Effector CD4-positive, alpha-beta T cell (primary cell): ENCODE measurements at regions not wholly inside any gene's neighbourhood (a gene's known extent, or its start where the extent isn't known, plus 50 kb on each side); places are given as distances from the start of the nearest gene placed in this dataset.

Source experiments
- DNase-seq: peaks from one replicate; pipeline ENCODE4 v3.0.0-alpha.2; 2020

GRCh38 chr16:66315210-66315825 lies 51.2 kb upstream of the CDH5 start:
- peak; percentile 36 for DNase-seq

- DNase-seq: no peak
Observed at GRCh38 chr16:66311306-66311705, 55.2 kb upstream of the CDH5 start.

DNA sequence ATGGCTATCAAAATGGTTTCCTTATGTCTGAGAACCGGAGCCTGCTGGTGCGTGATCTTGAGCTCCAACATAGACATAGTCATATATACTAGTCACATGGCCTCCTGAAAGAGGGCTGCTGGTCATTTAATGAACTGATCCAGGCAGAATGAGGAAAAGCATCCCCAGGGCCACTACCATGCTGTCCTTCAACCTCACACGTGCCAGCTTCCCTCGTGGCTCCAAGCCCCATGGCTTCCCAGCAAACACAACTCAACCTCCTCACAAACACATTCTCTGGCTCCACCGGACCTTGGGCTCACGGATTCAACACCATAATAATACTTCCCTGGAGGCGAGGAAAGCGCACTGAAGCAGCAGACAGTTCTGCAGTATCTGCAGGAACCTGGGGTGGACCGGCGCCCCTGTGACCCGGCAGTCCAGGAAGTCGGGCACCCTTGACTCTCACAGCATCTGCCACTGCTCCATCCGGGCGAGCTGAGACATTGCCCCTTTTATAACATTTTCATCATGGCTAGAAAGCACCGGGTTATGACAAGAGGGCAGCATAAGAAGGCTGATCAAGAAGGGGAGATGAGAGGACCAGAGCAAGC lies 57.2 kb upstream of the CDH5 start:
- DNase-seq: no peak

GRCh38 chr16:66308096-66308495 lies 58.4 kb upstream of the CDH5 start:
- DNase-seq: no peak

GRCh38 chr16:66306366-66307150 lies 59.9 kb upstream of the CDH5 start:
- no peak for DNase-seq

- no peak for DNase-seq
Observed at GRCh38 chr16:66304961-66305360, 61.5 kb upstream of the CDH5 start.

- DNase-seq: no peak
Observed at GRCh38 chr16:66304151-66304550, 62.3 kb upstream of the CDH5 start.

DNA sequence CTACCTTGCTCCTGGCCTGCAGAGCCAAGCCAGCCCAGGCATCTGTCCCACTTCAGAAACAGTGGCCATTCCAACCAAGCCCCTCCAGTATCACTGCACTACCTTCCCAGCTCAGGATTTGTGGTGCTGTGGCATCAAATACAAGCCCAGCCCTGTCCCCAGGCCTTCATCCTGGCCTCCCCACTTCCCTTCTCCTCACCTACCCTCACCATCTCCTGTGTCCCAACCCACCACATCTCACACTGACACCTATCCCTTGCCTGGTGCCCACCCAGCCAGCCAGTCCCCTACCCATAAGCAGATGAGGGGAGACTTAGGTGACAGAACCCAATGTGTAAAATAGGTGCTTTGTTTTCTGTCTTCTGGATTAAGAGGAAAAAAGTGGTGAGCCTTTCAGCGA lies 66.0 kb upstream of the CDH5 start:
- no peak for DNase-seq

GRCh38 chr16:66300037-66300436 lies 66.5 kb upstream of the CDH5 start:
- no peak for DNase-seq

GRCh38 chr16:66299349-66299748 lies 67.1 kb upstream of the CDH5 start:
- no peak for DNase-seq

GRCh38 chr16:66298571-66299120 lies 67.8 kb upstream of the CDH5 start:
- DNase-seq: no peak

DNA sequence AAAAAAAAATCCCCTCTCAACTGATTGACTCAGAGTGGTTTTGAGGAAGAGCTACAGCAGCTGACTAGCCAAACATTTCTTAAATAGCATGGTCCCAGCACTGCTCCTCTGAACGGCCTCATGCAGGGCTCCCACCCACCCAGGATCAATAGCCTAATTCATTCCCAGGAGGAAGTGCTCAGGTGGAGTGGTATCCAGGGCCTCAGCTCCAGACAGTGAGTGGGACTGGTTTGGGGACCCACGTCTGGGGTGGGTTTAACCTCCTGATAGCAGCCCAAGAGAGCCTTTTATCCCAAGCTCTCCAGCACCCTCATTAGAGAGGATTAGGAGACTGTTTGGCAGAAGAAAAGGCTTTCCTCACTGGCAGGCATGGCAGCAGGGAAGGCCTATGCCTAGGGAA lies 68.5 kb upstream of the CDH5 start:
- DNase-seq: no peak

DNA sequence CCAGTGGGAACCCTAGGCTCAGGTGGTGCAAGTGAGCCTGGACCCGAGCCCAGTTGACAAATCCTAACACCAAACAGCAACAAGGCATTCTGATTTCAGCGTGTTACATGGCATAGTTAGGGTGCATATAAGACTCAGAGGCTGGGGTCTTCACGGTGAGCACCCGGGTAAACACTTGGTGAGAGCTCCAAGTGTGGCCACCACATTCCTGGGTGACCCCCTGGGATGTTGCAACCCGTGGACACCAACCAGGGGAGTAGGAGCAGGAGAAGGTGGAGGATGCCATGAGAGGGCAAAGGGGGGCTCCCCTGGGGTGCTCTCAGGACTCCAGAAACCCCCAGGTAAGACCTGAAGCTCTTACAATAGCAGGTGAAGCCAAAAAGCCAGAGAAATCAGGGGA lies 69.9 kb upstream of the CDH5 start:
- no peak for DNase-seq

- DNase-seq: no peak
Observed at GRCh38 chr16:66295761-66296546, 70.5 kb upstream of the CDH5 start.

- DNase-seq: no peak
Observed at GRCh38 chr16:66295213-66295612, 71.3 kb upstream of the CDH5 start.

GRCh38 chr16:66294507-66294906 lies 72.0 kb upstream of the CDH5 start:
- no peak for DNase-seq

DNA sequence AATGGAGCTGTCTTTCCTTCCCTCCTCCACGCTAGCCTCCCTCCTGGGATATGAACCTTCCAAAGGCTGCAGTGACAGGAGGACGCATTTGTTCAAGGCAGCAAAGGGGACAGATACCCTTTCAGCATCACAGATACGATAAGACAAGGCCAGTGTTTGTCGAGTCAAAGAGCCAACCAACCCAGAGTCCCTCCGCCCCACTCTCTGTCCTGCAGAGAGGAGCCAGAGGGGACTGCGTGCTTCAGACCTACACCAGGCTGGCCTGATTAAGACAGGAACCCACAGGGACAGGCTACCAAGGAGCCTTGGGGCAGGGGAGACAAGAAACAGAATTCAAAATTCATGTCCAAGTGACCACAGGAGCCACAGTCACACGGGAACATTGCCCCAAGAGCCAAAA lies 72.6 kb upstream of the CDH5 start:
- no peak for DNase-seq

DNA sequence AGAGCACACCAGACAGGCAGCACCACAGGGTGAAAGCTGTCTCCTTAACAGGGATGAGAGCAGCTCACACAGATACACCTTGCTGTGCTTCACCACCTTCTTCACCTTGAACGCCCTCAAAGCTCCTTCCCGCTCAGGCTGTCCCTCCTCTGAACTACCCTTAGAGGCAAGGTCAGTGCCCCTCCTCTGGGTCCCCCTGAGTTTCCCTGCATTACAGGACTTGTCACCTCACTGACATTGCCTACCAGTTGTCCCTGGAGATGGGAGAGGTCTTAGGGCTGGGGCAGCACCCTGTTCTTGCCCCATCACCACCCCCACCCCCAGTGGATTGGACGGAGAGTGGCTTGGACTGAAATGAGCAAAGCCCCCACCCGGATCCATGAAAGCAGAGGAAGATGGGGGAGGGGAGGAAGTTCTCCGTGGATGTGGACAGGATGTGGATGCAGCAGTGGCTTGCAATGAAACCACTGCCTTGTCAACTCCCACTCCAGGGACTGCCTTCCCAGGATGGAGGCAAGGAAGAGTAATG lies 73.2 kb upstream of the CDH5 start:
- no peak for DNase-seq

DNA sequence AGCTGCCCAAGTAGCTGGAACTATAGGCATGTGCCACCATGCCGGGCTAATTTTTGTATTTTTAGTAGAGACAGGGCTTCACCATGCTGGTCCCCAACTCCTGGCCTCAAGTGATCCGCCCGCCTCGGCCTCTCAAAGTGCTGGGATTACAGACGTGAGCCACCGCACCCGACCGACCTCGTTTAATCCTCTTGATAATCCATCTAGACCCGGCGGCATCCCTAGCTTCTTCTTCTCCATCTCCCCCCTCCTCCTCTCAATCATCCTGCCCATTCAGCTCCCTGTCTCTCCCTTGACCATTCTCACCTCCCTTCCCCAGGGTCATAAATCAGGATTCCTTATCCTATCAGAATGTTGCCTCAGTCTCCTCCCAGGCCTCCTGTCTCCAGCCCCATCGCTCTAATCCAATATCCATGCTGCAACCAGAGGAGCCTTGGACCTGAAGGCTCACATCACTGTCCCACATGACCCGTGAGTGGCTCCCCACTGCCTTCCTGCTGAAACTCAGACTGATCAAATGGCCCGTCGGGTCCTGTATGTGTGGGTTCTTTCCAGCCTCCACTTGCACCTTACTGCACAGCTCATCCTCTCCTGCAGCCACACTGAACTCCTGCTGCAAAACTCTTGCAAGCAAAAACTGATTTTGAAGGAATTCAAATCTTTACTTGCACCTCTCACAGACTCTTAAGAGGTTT lies 74.1 kb upstream of the CDH5 start:
- DNase-seq: no peak

GRCh38 chr16:66291833-66292232 lies 74.7 kb upstream of the CDH5 start:
- DNase-seq: no peak

DNA sequence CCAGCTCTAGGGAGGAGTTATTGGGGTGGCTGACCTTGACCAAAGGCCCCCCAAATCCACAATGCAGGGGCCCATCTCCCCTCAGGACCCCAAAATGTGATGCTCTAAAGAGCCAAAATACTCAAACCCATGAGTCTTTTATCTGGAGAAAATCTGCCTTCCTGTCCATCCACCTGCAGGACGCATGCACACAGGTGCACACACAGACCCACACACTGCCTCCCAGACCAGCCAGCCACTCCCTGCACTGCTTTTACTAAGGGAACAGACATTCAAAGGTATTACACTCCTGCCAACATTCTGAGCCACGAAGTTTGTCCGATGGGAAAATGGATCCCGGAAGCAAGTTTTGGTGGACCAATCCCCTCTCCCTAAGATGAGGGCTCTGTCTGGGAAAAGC lies 76.1 kb upstream of the CDH5 start:
- DNase-seq: no peak

DNA sequence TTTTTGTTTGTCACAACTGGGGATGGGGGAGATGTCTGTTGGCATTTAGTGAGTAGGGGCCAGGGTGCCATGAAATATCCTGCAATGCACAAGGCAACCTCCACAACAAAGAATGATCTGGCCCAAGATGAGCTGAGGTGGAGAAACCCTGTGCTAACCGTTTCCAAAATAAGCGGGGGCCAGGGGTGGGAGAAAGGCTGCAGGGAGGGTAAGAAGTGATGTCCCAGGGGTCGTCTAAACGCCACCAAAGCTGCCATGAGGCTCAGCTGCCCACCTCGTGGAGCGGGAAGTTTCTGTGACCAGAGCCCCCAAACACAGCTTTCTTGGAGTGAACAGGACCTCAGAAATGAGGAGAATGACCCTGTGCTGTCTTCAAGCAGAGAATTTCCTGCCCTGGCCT lies 76.5 kb upstream of the CDH5 start:
- DNase-seq: no peak
